ENCODE measurements at regions not wholly inside any gene's neighbourhood (a gene's known extent, or its start where the extent isn't known, plus 50 kb on each side); places are given as distances from the start of the nearest gene placed in this dataset.

DNA sequence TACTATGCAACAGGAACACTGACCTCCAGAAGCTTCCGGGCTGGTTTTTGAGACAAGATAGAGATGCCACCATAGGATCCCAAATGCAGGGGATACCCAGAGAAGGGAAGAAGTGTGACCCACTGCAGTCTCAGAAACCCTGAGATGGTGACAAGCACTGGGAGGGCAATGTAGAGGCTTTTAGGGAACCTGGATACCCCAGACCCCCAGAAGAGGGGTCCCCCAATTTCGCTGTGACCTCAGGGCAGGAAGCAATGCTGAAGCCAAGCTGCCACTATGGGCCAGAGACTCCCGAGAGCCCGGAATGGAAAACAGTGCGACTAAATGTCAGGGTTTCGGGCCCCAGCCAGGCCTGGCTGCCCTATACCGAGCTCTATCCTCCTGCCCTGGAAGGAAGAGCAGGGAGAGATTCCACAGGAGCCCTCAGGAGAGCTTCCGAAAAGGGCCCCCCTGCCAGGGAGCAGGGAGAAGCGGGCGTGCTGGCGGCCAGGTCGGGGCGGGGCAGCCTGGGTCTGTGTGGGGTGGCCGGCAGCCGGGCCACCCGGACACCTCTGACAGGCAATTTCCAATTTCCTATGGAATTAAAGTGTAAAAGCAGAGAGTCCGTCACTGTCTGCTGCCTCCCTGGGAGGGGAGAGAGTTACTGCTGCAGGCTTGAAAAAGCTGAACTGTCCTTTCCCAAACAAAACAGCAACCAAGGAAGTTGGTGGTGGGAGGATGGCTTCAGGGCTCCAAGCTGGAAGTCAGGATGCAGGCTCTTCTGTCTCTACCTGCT is 154.2 kb downstream of the FGF18 start:
- Histone ChIP-seq H3K4me1 (ENCODE audit: control insufficient read depth, insufficient read depth, low read length) (no peaks in the 10 kb centered on the region), H3K27me3 (ENCODE audit: control insufficient read depth, insufficient read depth, low read length) (no peaks in the 10 kb centered on the region), H3K36me3 (ENCODE audit: control insufficient read depth, insufficient read depth, low read length) (no peaks in the 10 kb centered on the region), H3K9me3 (ENCODE audit: control insufficient read depth, insufficient read depth, low read length) (no peaks in the 10 kb centered on the region), H3K4me3 (ENCODE audit: low read length) (no peak overlapping the region), H3K27ac (ENCODE audit: low read length) (no peak overlapping the region)
- DNase-seq: no peak
- Mint-ChIP-seq H3K9me3 (peaks cover under 1 to 11% of the 10 kb centered on the region in 2 donors), H3K36me3 (peaks cover 5% of the 10 kb centered on the region), H3K27me3 (ENCODE audit: low read depth in 2 of 2) (peaks cover 16 to 19% of the 10 kb centered on the region in 2 donors), H3K27ac (no peak overlapping the region), H3K4me3 (no peak overlapping the region), H3K4me1 (no peaks in the 10 kb centered on the region)
- WGBS (ENCODE audit: insufficient coverage): 91% methylated on average over 17 of the region's 17 CpGs
- intact Hi-C loops (cut with micrococcal nuclease): no loop called here
- TF ChIP-seq, protein P1, sequence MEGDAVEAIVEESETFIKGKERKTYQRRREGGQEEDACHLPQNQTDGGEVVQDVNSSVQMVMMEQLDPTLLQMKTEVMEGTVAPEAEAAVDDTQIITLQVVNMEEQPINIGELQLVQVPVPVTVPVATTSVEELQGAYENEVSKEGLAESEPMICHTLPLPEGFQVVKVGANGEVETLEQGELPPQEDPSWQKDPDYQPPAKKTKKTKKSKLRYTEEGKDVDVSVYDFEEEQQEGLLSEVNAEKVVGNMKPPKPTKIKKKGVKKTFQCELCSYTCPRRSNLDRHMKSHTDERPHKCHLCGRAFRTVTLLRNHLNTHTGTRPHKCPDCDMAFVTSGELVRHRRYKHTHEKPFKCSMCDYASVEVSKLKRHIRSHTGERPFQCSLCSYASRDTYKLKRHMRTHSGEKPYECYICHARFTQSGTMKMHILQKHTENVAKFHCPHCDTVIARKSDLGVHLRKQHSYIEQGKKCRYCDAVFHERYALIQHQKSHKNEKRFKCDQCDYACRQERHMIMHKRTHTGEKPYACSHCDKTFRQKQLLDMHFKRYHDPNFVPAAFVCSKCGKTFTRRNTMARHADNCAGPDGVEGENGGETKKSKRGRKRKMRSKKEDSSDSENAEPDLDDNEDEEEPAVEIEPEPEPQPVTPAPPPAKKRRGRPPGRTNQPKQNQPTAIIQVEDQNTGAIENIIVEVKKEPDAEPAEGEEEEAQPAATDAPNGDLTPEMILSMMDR (IDR thresholded peaks at IDR 0.05): no peak
- no peak for ATAC-seq

DNA sequence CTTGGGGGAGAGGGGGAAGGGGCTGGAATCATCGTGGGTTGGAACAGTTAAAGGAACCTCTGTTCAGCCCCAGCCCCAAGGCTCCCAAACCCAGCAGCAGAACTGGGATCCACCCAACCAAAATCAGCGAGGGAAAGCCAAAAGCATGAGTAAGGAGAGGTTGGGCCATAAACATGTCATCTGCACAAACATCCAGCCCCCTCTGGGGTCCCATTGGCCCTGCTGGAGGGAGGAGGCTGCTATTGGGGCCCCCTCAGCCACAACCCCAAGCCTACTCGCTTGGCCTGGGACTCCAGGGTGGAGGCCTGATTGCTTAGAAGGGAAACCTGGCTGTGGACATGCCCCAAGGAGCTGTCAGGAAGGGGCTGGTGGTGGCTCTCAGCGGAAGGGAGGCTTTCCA is 154.9 kb downstream of the FGF18 start:
- Mint-ChIP-seq H3K27me3 (ENCODE audit: low read depth in 2 of 2) (peaks cover 12 to 15% of the 10 kb centered on the region in 2 donors), H3K4me1 (no peaks in the 10 kb centered on the region), H3K36me3 (no peaks in the 10 kb centered on the region), H3K9me3 (peaks cover 0 to 7% of the 10 kb centered on the region in 2 donors), H3K27ac (no peak overlapping the region), H3K4me3 (no peak overlapping the region)
- intact Hi-C loops (cut with micrococcal nuclease): no loop called here
- H3K27me3 ChIP-seq (ENCODE audit: control insufficient read depth, insufficient read depth, low read length): no peaks in the 10 kb centered on the region
- no peak overlapping the region for H3K4me3 ChIP-seq (ENCODE audit: low read length)
- ATAC-seq (no peak), DNase-seq (no peak)
- no peak overlapping the region for H3K27ac ChIP-seq (ENCODE audit: low read length)
- no peaks in the 10 kb centered on the region for H3K36me3 ChIP-seq (ENCODE audit: control insufficient read depth, insufficient read depth, low read length)
- H3K4me1 ChIP-seq (ENCODE audit: control insufficient read depth, insufficient read depth, low read length): no peaks in the 10 kb centered on the region
- H3K9me3 ChIP-seq (ENCODE audit: control insufficient read depth, insufficient read depth, low read length): no peaks in the 10 kb centered on the region
- 79% methylated on average over 4 of the region's 4 CpGs for WGBS (ENCODE audit: insufficient coverage)
- TF ChIP-seq, protein P1 (IDR thresholded peaks at IDR 0.05): no peak

DNA sequence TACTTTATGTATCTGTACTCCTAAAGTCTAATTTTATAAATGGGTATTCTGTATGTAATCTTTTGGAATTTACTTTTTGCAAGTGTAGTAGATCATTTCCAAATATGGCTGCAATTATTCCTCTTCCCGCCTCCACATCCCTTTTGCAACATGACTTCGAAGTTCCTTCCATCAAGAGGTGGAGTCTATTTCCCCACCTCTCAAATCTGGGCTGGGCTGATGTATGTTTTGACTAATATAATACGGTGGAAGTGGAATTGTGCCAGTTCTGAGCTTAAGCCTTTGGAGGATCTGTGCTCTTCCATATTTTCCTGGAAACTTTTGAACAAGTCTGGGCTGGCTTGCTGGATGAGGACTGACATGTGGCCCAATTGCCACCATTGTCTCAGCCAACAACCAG is 155.9 kb downstream of the FGF18 start:
- H3K36me3 Mint-ChIP-seq: no peaks in the 10 kb centered on the region
- no peaks in the 10 kb centered on the region for H3K9me3 Mint-ChIP-seq
- WGBS (ENCODE audit: insufficient coverage): 78% methylated on average over 1 of the region's 3 CpGs
- H3K27ac Mint-ChIP-seq: no peak overlapping the region
- intact Hi-C loops (cut with micrococcal nuclease): no loop called here
- H3K27me3 Mint-ChIP-seq (ENCODE audit: low read depth in 2 of 2): peaks cover 5 to 15% of the 10 kb centered on the region in 2 donors
- H3K4me3 ChIP-seq (ENCODE audit: low read length): no peak overlapping the region
- H3K36me3 ChIP-seq (ENCODE audit: control insufficient read depth, insufficient read depth, low read length): no peaks in the 10 kb centered on the region
- H3K9me3 ChIP-seq (ENCODE audit: control insufficient read depth, insufficient read depth, low read length): no peaks in the 10 kb centered on the region
- no peak for ATAC-seq
- no peak overlapping the region for H3K4me3 Mint-ChIP-seq
- no peak overlapping the region for H3K27ac ChIP-seq (ENCODE audit: low read length)
- H3K27me3 ChIP-seq (ENCODE audit: control insufficient read depth, insufficient read depth, low read length): no peaks in the 10 kb centered on the region
- H3K4me1 Mint-ChIP-seq: no peaks in the 10 kb centered on the region
- TF ChIP-seq, protein P1 (IDR thresholded peaks at IDR 0.05): no peak
- no peaks in the 10 kb centered on the region for H3K4me1 ChIP-seq (ENCODE audit: control insufficient read depth, insufficient read depth, low read length)
- DNase-seq: no peak

DNA sequence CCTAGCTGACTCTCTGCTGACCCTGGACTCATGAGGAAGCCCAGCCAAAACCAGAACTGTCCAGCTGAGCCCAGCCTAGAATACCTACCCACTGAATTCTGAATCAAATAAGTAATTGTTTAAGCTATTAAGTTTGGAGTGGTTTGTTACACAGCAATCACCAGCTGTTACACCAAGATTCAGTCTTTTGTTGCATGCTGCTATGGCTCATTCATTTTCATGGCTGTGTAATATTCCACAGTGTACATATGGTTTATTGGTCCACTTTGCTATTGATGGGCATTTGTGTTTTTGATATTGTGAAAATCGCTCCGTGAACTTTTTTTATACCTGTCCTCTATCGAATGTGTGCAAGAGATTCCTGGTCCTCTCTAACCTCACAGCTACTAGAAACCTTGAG is 156.4 kb downstream of the FGF18 start:
- DNase-seq: no peak
- TF ChIP-seq, protein P1 (IDR thresholded peaks at IDR 0.05): no peak
- H3K27ac Mint-ChIP-seq: no peak overlapping the region
- H3K4me3 Mint-ChIP-seq: no peak overlapping the region
- Histone ChIP-seq H3K9me3 (ENCODE audit: control insufficient read depth, insufficient read depth, low read length) (no peaks in the 10 kb centered on the region), H3K36me3 (ENCODE audit: control insufficient read depth, insufficient read depth, low read length) (no peaks in the 10 kb centered on the region), H3K4me3 (ENCODE audit: low read length) (no peak overlapping the region), H3K27ac (ENCODE audit: low read length) (no peak overlapping the region), H3K27me3 (ENCODE audit: control insufficient read depth, insufficient read depth, low read length) (no peaks in the 10 kb centered on the region), H3K4me1 (ENCODE audit: control insufficient read depth, insufficient read depth, low read length) (no peaks in the 10 kb centered on the region)
- no peak for ATAC-seq
- intact Hi-C loops (cut with micrococcal nuclease): no loop called here
- H3K4me1 Mint-ChIP-seq: no peaks in the 10 kb centered on the region
- 100% methylated on average over 3 of the region's 3 CpGs for WGBS (ENCODE audit: insufficient coverage)
- H3K27me3 Mint-ChIP-seq (ENCODE audit: low read depth in 2 of 2): peaks cover 5 to 15% of the 10 kb centered on the region in 2 donors
- H3K36me3 Mint-ChIP-seq: no peaks in the 10 kb centered on the region
- no peaks in the 10 kb centered on the region for H3K9me3 Mint-ChIP-seq
